ENCODE measurements at regions not wholly inside any gene's neighbourhood (a gene's known extent, or its start where the extent isn't known, plus 50 kb on each side); places are given as distances from the start of the nearest gene placed in this dataset.

DNA sequence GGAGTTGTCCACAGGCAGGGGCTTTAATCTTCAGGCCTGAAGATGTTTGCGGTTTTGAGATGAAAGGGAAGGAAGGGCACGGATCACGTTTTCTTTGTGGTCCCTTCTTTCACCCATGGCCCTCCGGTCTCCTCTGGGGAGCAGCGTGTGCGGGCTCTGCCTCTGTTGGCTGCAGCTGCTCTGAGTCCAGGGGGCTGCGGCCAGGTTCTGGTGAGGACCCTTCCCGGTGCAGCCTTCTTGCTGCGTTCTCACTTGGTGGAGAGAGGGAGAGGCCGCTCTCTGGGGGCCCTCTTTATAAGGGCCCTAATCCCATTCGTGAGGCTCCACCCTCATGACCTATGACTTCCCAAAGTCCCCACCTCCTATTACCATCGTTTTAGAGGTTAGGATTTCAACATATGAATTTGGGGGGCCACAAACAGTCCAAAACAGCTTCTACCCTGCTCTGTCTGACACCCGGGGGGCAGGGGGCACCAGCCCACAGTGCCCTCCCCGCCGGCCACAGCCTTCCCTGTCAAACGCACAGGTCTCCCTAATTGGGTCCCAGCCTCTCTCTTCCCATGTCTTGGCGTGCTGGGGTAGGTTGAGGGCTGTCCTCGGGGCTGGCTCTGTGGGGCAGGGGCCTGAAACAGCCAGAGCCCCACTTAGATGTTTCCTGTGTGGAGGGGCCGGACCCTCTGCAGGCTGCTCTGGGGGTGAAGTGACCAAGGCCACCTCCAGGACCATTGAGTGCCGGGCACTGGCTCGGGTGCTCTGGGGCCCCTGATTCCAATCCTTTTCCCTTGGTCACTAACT is 100.1 kb upstream of the C1orf174 start:
- TF ChIP-seq FOXM1 (IDR thresholded peaks at IDR 0.05; ENCODE audit: borderline replicate concordance), result no peak
- TF ChIP-seq TARDBP (IDR thresholded peaks at IDR 0.05), result no peak
- no peak for TF ChIP-seq SP1 (IDR thresholded peaks at IDR 0.05)
- no peak for TF ChIP-seq LEF1 (IDR thresholded peaks at IDR 0.05; ENCODE audit: borderline replicate concordance)
- TF ChIP-seq FOXA1 (IDR thresholded peaks at IDR 0.05), result no peak
